ENCODE measurements at regions not wholly inside any gene's neighbourhood (a gene's known extent, or its start where the extent isn't known, plus 50 kb on each side); places are given as distances from the start of the nearest gene placed in this dataset.

DNA sequence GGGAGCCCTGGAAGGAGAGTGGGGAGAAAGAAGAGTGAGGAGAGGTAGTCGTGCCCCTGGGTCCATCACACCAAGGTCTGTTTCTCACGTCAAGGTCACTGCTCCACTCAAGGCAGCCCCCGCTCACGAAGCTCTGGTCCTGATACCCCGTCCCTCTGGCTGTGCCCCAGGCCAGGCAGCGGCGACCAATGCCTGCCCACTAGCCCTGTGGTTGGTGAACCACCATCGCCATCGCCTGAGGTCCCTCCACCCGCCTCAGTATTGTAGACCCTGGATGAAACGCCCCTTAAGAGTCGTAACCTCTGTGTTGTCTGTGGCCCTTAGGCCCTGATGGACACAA is 378.3 kb upstream of the MYT1L start:
- intact Hi-C loops (cut with DNase I; ENCODE audit: low total_unique reads), result no loop called here
- DNase-seq, result no peak
- Histone ChIP-seq H3K4me1 (peaks cover 0 to 19% (median 7%) of the 10 kb centered on the region in 6 donors), H3K4me3 (no peak overlapping the region), H3K27me3 (replicated peaks in 1 of 7) (peaks cover 0 to 55% (median 0%) of the 10 kb centered on the region in 7 donors), H3K9me3 (no peaks in the 10 kb centered on the region), H3K36me3 (no peaks in the 10 kb centered on the region), H3K27ac (no peak overlapping the region)
- 82 to 92% (median 86%) methylated on average over 10 to 12 of the region's 12 CpGs for WGBS, 5 donors
- TF ChIP-seq CTCF (IDR thresholded peaks at IDR 0.05 in 8 of 11, conservative IDR thresholded peaks at IDR 0.05 in 3 of 11) (no peak), POLR2A (IDR thresholded peaks at IDR 0.05) (no peak), POLR2AphosphoS5 (IDR thresholded peaks at IDR 0.05) (no peak)

- Histone ChIP-seq H3K4me1 (peaks cover 0 to 24% (median 7%) of the 10 kb centered on the region in 6 donors), H3K36me3 (no peaks in the 10 kb centered on the region), H3K4me3 (no peak overlapping the region), H3K27me3 (replicated peaks in 1 of 7) (peaks cover 0 to 49% (median 0%) of the 10 kb centered on the region in 7 donors), H3K27ac (no peak overlapping the region), H3K9me3 (no peaks in the 10 kb centered on the region)
- WGBS, 5 donors, result 82 to 91% (median 85%) methylated on average over 25 to 37 of the region's 37 CpGs
- no peak for DNase-seq
- TF ChIP-seq POLR2A (IDR thresholded peaks at IDR 0.05) (no peak), POLR2AphosphoS5 (IDR thresholded peaks at IDR 0.05) (no peak), CTCF (IDR thresholded peaks at IDR 0.05 in 8 of 11, conservative IDR thresholded peaks at IDR 0.05 in 3 of 11) (no peak)
- intact Hi-C loops (cut with DNase I; ENCODE audit: low total_unique reads), result no loop called here
Observed at GRCh38 chr2:2708575-2709430, 377.7 kb upstream of the MYT1L start.

DNA sequence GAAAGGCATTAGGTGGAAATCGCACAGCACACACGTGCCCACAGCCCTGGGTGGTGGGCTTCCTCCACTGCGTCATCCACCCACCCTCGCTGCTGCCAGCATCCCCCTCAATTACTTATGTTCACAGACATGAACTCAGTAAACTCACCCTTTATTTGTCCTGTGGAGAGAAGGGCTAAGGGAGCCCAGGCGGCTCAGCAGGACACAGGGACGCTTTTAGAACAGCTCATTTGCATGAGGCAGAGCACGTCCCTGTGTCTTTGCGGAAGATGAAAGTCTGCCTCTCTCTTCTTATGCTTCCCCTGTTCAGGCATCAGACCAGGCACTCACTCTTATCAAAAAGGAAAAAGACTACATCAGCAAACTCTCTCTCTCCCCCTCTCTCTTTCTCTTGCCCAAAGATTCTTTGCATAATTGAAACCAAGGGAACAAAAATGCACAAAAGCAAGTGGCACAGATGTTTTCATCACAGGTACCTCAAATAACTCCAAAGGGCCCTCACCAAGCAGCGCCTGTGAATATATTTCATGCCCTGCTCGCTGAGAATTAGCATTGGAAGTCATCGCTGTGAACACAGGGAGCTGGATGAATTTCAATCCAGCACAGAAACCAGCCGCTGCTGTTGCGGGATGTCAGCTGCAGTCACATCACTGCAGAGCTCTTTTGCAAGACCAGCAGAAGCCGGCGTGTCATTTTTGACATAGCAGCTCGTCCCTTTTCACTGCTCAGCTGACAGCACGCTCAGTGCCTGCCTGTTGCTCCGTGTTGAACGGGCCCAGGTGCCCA is 376.3 kb upstream of the MYT1L start:
- DNase-seq, result no peak
- TF ChIP-seq CTCF (IDR thresholded peaks at IDR 0.05 in 8 of 11, conservative IDR thresholded peaks at IDR 0.05 in 3 of 11), result no peak
- no peak for TF ChIP-seq POLR2AphosphoS5 (IDR thresholded peaks at IDR 0.05)
- TF ChIP-seq POLR2A (IDR thresholded peaks at IDR 0.05), result no peak
- Histone ChIP-seq H3K9me3 (no peaks in the 10 kb centered on the region), H3K4me1 (peaks cover 0 to 26% (median 7%) of the 10 kb centered on the region in 6 donors), H3K27ac (no peak overlapping the region), H3K4me3 (no peak overlapping the region), H3K36me3 (no peaks in the 10 kb centered on the region), H3K27me3 (replicated peaks in 1 of 7) (peaks cover 0 to 46% (median 0%) of the 10 kb centered on the region in 7 donors)
- intact Hi-C loops (cut with DNase I; ENCODE audit: low total_unique reads), result no loop called here
- 68 to 82% (median 71%) methylated on average over 18 to 19 of the region's 19 CpGs for WGBS, 5 donors

DNA sequence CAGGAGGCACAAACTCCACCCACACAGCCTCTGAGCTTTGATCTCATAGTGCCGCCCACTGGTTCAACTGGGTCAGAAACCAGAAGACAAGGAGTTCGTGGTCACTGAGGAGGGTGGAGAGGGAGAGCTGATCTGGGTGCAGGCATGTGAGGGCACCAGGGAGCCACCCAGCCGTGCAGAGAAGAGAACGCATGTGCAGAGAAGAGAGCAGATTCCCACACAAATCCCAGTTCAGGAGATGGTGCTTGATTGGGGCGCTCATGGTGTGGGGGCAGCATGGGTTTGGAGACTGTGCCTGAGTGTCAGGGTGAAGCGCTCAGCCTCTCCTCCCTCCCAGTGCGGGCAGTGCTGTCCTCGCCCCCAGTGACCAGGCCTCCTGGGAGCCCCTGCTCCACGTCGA is 375.2 kb upstream of the MYT1L start:
- peaks cover 0 to 26% (median 7%) of the 10 kb centered on the region in 6 donors for H3K4me1 ChIP-seq
- peak; percentile 41 for DNase-seq
- 53 to 71% (median 63%) methylated on average over 6 to 10 of the region's 10 CpGs for WGBS, 5 donors
- H3K4me3 ChIP-seq, result no peak overlapping the region
- no peaks in the 10 kb centered on the region for H3K9me3 ChIP-seq
- TF ChIP-seq POLR2AphosphoS5 (IDR thresholded peaks at IDR 0.05) (no peak), CTCF (IDR thresholded peaks at IDR 0.05 in 8 of 11, conservative IDR thresholded peaks at IDR 0.05 in 3 of 11) (no peak), POLR2A (IDR thresholded peaks at IDR 0.05) (no peak)
- peaks cover 0 to 39% (median 0%) of the 10 kb centered on the region in 7 donors for H3K27me3 ChIP-seq (replicated peaks in 1 of 7)
- intact Hi-C loops (cut with DNase I; ENCODE audit: low total_unique reads), result no loop called here
- H3K27ac ChIP-seq, result no peak overlapping the region
- H3K36me3 ChIP-seq, result no peaks in the 10 kb centered on the region

Data from spleen (tissue), 11 donors.